SH-SY5Y (cell line): ENCODE measurements at regions not wholly inside any gene's neighbourhood (a gene's known extent, or its start where the extent isn't known, plus 50 kb on each side); places are given as distances from the start of the nearest gene placed in this dataset.

Source experiments
- GATA2 ChIP-seq: IDR thresholded peaks from 2 replicates; pipeline ENCODE4 v1.6.1; 2011; ENCODE audit warnings: mild to moderate bottlenecking, low read depth, low read length
- GATA3 ChIP-seq: IDR thresholded peaks from 2 replicates; pipeline ENCODE4 v1.6.1; 2011; ENCODE audit warnings: low read depth, mild to moderate bottlenecking, low read length, moderate library complexity

DNA sequence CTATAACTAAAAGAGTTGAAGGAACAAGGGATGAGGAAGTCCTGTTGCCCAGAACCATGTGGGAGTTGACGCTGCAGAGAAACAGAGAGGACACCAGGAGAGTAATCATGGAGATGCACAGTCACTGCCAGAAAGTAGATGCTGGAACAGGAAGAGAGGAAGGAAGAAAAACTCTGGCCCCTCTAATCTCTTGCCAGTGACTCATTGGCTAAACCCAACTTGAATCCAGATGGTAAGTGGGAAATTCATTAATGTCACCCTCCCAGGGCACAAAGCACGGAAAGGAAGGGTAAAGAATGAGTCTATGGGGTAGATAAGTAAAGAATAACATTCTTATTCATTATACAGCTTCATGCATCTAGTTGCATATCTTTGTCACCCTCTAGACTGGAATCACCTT lies 631.9 kb downstream of the PRELID2 start:
- TF ChIP-seq GATA2 (no peak), GATA3 (no peak)
